GM12878 (cell line): ENCODE measurements at regions not wholly inside any gene's neighbourhood (a gene's known extent, or its start where the extent isn't known, plus 50 kb on each side); places are given as distances from the start of the nearest gene placed in this dataset.

ENCODE experiments used
- ATAC-seq: fragments of 200-7000 bp; cut with Tn5 transposase; 3 replicates; pipeline ENCODE4 v1.9.1; 2020; ENCODE audit warnings: mild to moderate bottlenecking, moderate library complexity
- BruUV-seq: library from RNA; stranded (reverse); fragments of 400-500 nt; replicated peaks from 2 replicates; lab custom pipeline; 2021; lab: Mats Ljungman, UMichigan
- CTCF ChIA-PET: fragments of 300-600 bp; sonication (Branson Sonifier 250); formaldehyde crosslinking; extraction: SDS; loops from one replicate; lab custom pipeline; 2021; ENCODE audit warnings: inconsistent platforms; lab: Yijun Ruan, JAX
- POLR2A ChIA-PET: fragments of 350-600 bp; formaldehyde crosslinking; extraction: SDS; loops from one replicate; lab custom pipeline; 2021; ENCODE audit warnings: inconsistent platforms; lab: Charles Lee
- RAD21 ChIA-PET: fragments of 300-600 bp; sonication (Branson Sonifier 250); formaldehyde crosslinking; loops from one replicate; lab custom pipeline; 2023; ENCODE audit warnings: antibody characterized with exemption; ENCODE audit not compliant: unreplicated experiment; lab: Charles Lee
- SMC1A ChIA-PET: fragments of 300-600 bp; sonication (Branson Sonifier 250); formaldehyde crosslinking; loops from one replicate; lab custom pipeline; 2023; ENCODE audit not compliant: unreplicated experiment, uncharacterized antibody; lab: Charles Lee
- DNase-seq: peaks from one replicate; pipeline ENCODE4 v3.0.0-alpha.2; 2011; ENCODE audit warnings: low read depth, low spot score
- FAIRE-seq: peaks from 3 replicates; lab custom pipeline; 2011; peaks lifted over from hg19 to GRCh38; lab: Jason Lieb, UNC
- H2AFZ ChIP-seq: 2 replicates; pipeline ENCODE4 v1.6.0; 2011; ENCODE audit warnings: low read depth, low read length, control low read depth; ENCODE audit not compliant: control insufficient read depth
- H3K27ac ChIP-seq: 2 replicates; pipeline ENCODE4 v1.5.1; 2011; ENCODE audit warnings: control low read depth; ENCODE audit not compliant: control insufficient read depth, insufficient read depth
- H3K27me3 ChIP-seq, 2 experiments: replicated peaks in 1 of 2; 2 replicates each; pipeline versions ENCODE4 v1.6.0 to v1.6.1; 2011; ENCODE audit warnings: low read length in 1 of 2; ENCODE audit not compliant: control insufficient read depth in 2 of 2, insufficient read depth in 2 of 2
- H3K36me3 ChIP-seq, 2 experiments: 2 replicates each; pipeline ENCODE4 v1.5.1; 2011; ENCODE audit warnings: low read length in 1 of 2; ENCODE audit not compliant: control insufficient read depth in 2 of 2, insufficient read depth in 2 of 2
- H3K4me1 ChIP-seq: 2 replicates; pipeline ENCODE4 v1.6.1; 2011; ENCODE audit warnings: mild to moderate bottlenecking, low read length, moderate library complexity, mixed read lengths; ENCODE audit not compliant: control insufficient read depth, insufficient read depth
- H3K4me2 ChIP-seq: 2 replicates; pipeline ENCODE4 v1.6.0; 2011; ENCODE audit warnings: control low read depth; ENCODE audit not compliant: control insufficient read depth, insufficient read depth
- H3K4me3 ChIP-seq: fragments of 200-600 bp; sonication (generic); 2 replicates; pipeline ENCODE4 v1.5.1; 2016
- H3K79me2 ChIP-seq: 2 replicates; pipeline ENCODE4 v1.6.0; 2011; ENCODE audit warnings: low read length; ENCODE audit not compliant: control insufficient read depth, insufficient read depth
- H3K9ac ChIP-seq: 2 replicates; pipeline ENCODE4 v1.8.0; 2011; ENCODE audit warnings: low read length, control low read depth, mixed read lengths; ENCODE audit not compliant: control insufficient read depth, insufficient read depth
- H3K9me3 ChIP-seq: replicated peaks from 3 replicates; pipeline ENCODE4 v1.5.1; 2011; ENCODE audit warnings: mild to moderate bottlenecking, low read length; ENCODE audit not compliant: control insufficient read depth, insufficient read depth
- H4K20me1 ChIP-seq: 2 replicates; pipeline ENCODE4 v1.6.0; 2011; ENCODE audit not compliant: control insufficient read depth, insufficient read depth
- CBFB ChIP-seq: IDR thresholded peaks from 2 replicates; pipeline ENCODE4 v1.6.1; 2016; ENCODE audit warnings: antibody characterized with exemption, low read depth
- CEBPB ChIP-seq, 2 experiments: fragments of 150-350 bp in 1 of 2; IDR thresholded peaks; 2 replicates each; pipeline ENCODE4 v1.6.1; 2012 to 2014; ENCODE audit warnings: low read depth in 2 of 2, low read length in 2 of 2, borderline replicate concordance in 1 of 2, inconsistent platforms in 1 of 2
- CHD1 ChIP-seq: IDR thresholded peaks from 2 replicates; pipeline ENCODE4 v1.6.1; 2012; ENCODE audit warnings: low read depth, low read length, improper control_type of control experiment
- CREB1 ChIP-seq: IDR thresholded peaks from 2 replicates; pipeline ENCODE4 v1.6.1; 2012; ENCODE audit warnings: low read depth, mild to moderate bottlenecking, inconsistent platforms
- ESRRA ChIP-seq: IDR thresholded peaks from 2 replicates; pipeline ENCODE4 v1.6.1; 2012; ENCODE audit warnings: mild to moderate bottlenecking, low read length, improper control_type of control experiment
- FOXK2 ChIP-seq: fragments of 450-650 bp; IDR thresholded peaks from 2 replicates; pipeline ENCODE4 v1.6.1; 2017; ENCODE audit warnings: mild to moderate bottlenecking, moderate library complexity
- NFYA ChIP-seq: IDR thresholded peaks from 2 replicates; pipeline ENCODE4 v1.6.1; 2011; ENCODE audit warnings: low read depth, mild to moderate bottlenecking, low read length, improper control_type of control experiment, borderline replicate concordance
- RFX5 ChIP-seq: IDR thresholded peaks from 2 replicates; pipeline ENCODE4 v1.6.1; 2011; ENCODE audit warnings: low read depth, low read length, improper control_type of control experiment
- RUNX3 ChIP-seq: IDR thresholded peaks from 2 replicates; pipeline ENCODE4 v1.6.1; 2012; ENCODE audit warnings: low read length, inconsistent platforms
- YBX1 ChIP-seq: fragments of 450-650 bp; IDR thresholded peaks from 2 replicates; pipeline ENCODE4 v1.6.1; 2016; ENCODE audit warnings: antibody characterized with exemption
- YY1 ChIP-seq: IDR thresholded peaks from 2 replicates; pipeline ENCODE4 v1.6.1; 2011; ENCODE audit warnings: low read depth, mild to moderate bottlenecking, low read length
- WGBS: methylation state at CpG from one replicate; pipeline ENCODE4 v1.1.6; 2016; ENCODE audit warnings: low lambda C conversion rate; ENCODE audit not compliant: insufficient replicate concordance, insufficient coverage; ENCODE audit errors: missing lambda C conversion rate; 5-methylcytosine and 5-hydroxymethylcytosine counted together
- in situ Hi-C: fragments of 300-500 bp; cut with MboI; formaldehyde crosslinking; loops from 9 replicates; pipeline ENCODE4 v1.14.3; 2018; ENCODE audit warnings: mixed read lengths
- intact Hi-C: fragments of 100-400 bp; cut with micrococcal nuclease; formaldehyde crosslinking; loops from one replicate; pipeline ENCODE4 v1.14.2; 2022; ENCODE audit not compliant: unreplicated experiment
- TF ChIP-seq, protein P1 (sequence below): fragments of 450-650 bp; conservative IDR thresholded peaks from 2 replicates; pipeline ENCODE4 v1.6.1; 2017; ENCODE audit warnings: mild to moderate bottlenecking, moderate library complexity

DNA sequence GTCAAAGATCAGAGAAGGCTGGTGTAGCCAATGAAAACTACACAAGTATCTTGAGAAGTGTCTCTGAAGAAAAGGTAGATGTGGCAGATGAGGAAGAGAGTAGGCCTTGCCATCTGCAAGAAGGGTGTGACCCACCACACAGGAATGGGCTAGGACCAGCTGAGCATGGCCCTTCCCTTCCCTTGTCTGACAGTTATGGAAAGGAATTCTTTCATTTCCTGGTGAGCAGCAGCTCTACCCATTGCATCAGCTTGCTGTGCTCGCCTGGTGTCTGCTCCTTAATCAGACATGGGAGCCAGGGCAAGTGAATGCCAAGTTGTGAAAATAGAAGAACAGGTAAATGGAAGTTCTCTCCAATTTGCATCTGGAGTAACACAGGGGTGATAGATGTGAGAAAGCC is 145.2 kb upstream of the KRR1 start:
- no peaks in the 10 kb centered on the region for H3K79me2 ChIP-seq
- DNase-seq (no peak), FAIRE-seq (no peak), ATAC-seq (no peak)
- H4K20me1 ChIP-seq, result no peaks in the 10 kb centered on the region
- ChIA-PET POLR2A (no interaction called here), SMC1A (no interaction called here), CTCF (interaction anchor here (0.7 kb wide), 1 partner anchor 1167 kb away, joined by 3 read pairs; no protein-coding TSS in a partner anchor), RAD21 (no interaction called here)
- intact Hi-C loops (no loop called here), in situ Hi-C loops (no loop called here)
- H3K9me3 ChIP-seq, result no peaks in the 10 kb centered on the region
- no peak overlapping the region for H3K4me2 ChIP-seq
- no peaks in the 10 kb centered on the region for H3K27me3 ChIP-seq
- no peak overlapping the region for H2AFZ ChIP-seq
- no TSS peak for BruUV-seq
- WGBS, result 5% methylated on average over 1 of the region's 1 CpG
- H3K4me3 ChIP-seq, result no peak overlapping the region
- no peak overlapping the region for H3K9ac ChIP-seq
- no peak overlapping the region for H3K27ac ChIP-seq
- peaks cover 6% of the 10 kb centered on the region; the same call in 1 of the 2 replicates for H3K4me1 ChIP-seq
- H3K36me3 ChIP-seq, result no peaks in the 10 kb centered on the region
- TF ChIP-seq YY1 (no peak), ESRRA (no peak), FOXK2 (no peak), CHD1 (no peak), NFYA (no peak), RFX5 (no peak), CEBPB (IDR thresholded peaks at IDR 0.05; ENCODE audit: borderline replicate concordance in 1 of 2, low read depth in 2 of 2, low read length in 2 of 2) (no peak), CBFB (no peak), RUNX3 (no peak), YBX1 (no peak), CREB1 (no peak)
- TF ChIP-seq, protein P1, sequence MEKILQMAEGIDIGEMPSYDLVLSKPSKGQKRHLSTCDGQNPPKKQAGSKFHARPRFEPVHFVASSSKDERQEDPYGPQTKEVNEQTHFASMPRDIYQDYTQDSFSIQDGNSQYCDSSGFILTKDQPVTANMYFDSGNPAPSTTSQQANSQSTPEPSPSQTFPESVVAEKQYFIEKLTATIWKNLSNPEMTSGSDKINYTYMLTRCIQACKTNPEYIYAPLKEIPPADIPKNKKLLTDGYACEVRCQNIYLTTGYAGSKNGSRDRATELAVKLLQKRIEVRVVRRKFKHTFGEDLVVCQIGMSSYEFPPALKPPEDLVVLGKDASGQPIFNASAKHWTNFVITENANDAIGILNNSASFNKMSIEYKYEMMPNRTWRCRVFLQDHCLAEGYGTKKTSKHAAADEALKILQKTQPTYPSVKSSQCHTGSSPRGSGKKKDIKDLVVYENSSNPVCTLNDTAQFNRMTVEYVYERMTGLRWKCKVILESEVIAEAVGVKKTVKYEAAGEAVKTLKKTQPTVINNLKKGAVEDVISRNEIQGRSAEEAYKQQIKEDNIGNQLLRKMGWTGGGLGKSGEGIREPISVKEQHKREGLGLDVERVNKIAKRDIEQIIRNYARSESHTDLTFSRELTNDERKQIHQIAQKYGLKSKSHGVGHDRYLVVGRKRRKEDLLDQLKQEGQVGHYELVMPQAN, result no peak
